ENCODE measurements at regions not wholly inside any gene's neighbourhood (a gene's known extent, or its start where the extent isn't known, plus 50 kb on each side); places are given as distances from the start of the nearest gene placed in this dataset.

DNA sequence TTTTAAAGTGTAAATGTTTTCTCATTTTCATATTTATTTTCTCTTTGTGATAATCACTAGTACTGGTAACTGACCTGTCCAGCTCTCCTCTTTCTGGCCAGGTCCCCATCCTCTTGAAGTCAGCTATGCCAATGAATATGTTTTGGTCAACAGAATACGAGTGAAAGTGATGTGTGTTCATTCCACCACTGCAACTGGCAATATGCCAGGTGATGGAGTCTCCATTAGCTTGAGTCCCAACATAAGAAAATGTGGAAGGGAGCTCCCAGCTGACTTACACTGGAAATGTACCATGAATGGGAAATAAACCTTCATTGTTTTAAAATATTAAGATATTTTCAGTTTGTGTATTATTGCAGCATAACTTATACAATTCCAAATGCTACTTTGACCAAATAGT is 75.8 kb downstream of the CCDC34 start:
- peaks cover 0 to 3% of the 10 kb centered on the region in 2 donors for H3K4me1 ChIP-seq
- H3K36me3 ChIP-seq: no peaks in the 10 kb centered on the region
- H3K27ac ChIP-seq: no peak overlapping the region
- no peaks in the 10 kb centered on the region for H3K27me3 ChIP-seq
- no peak for TF ChIP-seq POLR2A (IDR thresholded peaks at IDR 0.05)
- TF ChIP-seq, protein P1, sequence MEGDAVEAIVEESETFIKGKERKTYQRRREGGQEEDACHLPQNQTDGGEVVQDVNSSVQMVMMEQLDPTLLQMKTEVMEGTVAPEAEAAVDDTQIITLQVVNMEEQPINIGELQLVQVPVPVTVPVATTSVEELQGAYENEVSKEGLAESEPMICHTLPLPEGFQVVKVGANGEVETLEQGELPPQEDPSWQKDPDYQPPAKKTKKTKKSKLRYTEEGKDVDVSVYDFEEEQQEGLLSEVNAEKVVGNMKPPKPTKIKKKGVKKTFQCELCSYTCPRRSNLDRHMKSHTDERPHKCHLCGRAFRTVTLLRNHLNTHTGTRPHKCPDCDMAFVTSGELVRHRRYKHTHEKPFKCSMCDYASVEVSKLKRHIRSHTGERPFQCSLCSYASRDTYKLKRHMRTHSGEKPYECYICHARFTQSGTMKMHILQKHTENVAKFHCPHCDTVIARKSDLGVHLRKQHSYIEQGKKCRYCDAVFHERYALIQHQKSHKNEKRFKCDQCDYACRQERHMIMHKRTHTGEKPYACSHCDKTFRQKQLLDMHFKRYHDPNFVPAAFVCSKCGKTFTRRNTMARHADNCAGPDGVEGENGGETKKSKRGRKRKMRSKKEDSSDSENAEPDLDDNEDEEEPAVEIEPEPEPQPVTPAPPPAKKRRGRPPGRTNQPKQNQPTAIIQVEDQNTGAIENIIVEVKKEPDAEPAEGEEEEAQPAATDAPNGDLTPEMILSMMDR (IDR thresholded peaks at IDR 0.05 in 4 of 5, conservative IDR thresholded peaks at IDR 0.05 in 1 of 5): no peak
- H3K9me3 ChIP-seq: no peaks in the 10 kb centered on the region
- in situ Hi-C loops (cut with MboI; ENCODE audit: low sequenced_read_pairs in 4 of 4): loop anchor here in 1 of 4 donors (25.0 kb wide), 1 partner anchor 550 kb away; no protein-coding TSS in a partner anchor
- ATAC-seq (no peak), DNase-seq (no peak)
- no peak overlapping the region for H3K4me3 ChIP-seq
- intact Hi-C loops (cut with DNase I; ENCODE audit: low total_unique reads): no loop called here

DNA sequence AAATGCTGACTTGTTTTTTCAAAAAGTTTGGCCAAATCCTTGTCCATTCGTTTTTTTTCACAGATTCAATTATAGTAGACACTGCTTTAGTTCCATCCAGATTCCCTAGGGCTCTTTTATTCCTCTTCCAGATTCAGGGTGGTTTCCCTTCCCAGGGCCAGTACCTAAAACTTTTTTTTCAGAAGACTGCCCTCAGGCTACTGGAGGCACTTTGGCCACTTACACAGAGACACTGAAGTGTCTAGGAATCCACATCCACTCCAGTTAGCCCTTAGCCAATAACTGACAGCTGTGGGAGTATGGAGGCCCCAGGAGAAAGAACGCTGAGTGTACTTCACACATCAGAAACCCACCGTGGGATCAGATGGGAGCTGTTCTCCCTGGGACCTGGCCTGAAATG is 77.3 kb downstream of the CCDC34 start:
- H3K4me3 ChIP-seq: no peak overlapping the region
- no peak for DNase-seq
- TF ChIP-seq POLR2A (IDR thresholded peaks at IDR 0.05): no peak
- TF ChIP-seq, protein P1 (IDR thresholded peaks at IDR 0.05 in 4 of 5, conservative IDR thresholded peaks at IDR 0.05 in 1 of 5): no peak
- H3K36me3 ChIP-seq: no peaks in the 10 kb centered on the region
- in situ Hi-C loops (cut with MboI; ENCODE audit: low sequenced_read_pairs in 4 of 4) (loop anchor here in 1 of 4 donors (25.0 kb wide), 1 partner anchor 548 kb away; no protein-coding TSS in a partner anchor), intact Hi-C loops (cut with DNase I; ENCODE audit: low total_unique reads) (no loop called here)
- H3K27me3 ChIP-seq: no peaks in the 10 kb centered on the region
- H3K4me1 ChIP-seq: peaks cover 0 to 8% of the 10 kb centered on the region in 2 donors
- H3K27ac ChIP-seq: no peak overlapping the region
- no peaks in the 10 kb centered on the region for H3K9me3 ChIP-seq
- no peak for ATAC-seq

DNA sequence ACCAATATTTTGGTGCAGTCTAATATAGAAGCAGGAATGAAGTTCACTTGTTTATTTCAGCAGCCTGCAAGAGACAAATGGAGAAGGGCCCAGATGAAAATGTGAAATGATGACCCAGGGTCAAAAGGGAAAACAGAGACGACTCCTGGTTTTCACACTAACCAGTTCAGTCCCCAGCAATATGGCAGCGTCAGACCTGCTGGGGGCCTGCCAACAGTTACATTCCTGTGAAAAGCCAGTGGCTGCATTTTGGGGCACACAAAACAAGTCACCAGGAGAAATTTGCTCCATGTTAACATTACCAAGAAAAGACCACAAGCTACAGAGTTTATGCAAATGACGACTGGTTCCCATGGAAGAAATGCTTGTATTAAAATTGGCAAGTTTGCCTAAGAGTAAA is 80.2 kb downstream of the CCDC34 start:
- TF ChIP-seq, protein P1 (IDR thresholded peaks at IDR 0.05 in 4 of 5, conservative IDR thresholded peaks at IDR 0.05 in 1 of 5): no peak
- no peak for TF ChIP-seq POLR2A (IDR thresholded peaks at IDR 0.05)
- Histone ChIP-seq H3K27ac (no peak overlapping the region), H3K27me3 (no peaks in the 10 kb centered on the region), H3K9me3 (no peaks in the 10 kb centered on the region), H3K4me3 (no peak overlapping the region), H3K36me3 (no peaks in the 10 kb centered on the region), H3K4me1 (peaks cover 0 to 8% of the 10 kb centered on the region in 2 donors)
- DNase-seq: no peak
- in situ Hi-C loops (cut with MboI; ENCODE audit: low sequenced_read_pairs in 4 of 4) (loop anchor here in 1 of 4 donors (25.0 kb wide), 1 partner anchor 546 kb away; no protein-coding TSS in a partner anchor), intact Hi-C loops (cut with DNase I; ENCODE audit: low total_unique reads) (no loop called here)
- ATAC-seq: no peak

DNA sequence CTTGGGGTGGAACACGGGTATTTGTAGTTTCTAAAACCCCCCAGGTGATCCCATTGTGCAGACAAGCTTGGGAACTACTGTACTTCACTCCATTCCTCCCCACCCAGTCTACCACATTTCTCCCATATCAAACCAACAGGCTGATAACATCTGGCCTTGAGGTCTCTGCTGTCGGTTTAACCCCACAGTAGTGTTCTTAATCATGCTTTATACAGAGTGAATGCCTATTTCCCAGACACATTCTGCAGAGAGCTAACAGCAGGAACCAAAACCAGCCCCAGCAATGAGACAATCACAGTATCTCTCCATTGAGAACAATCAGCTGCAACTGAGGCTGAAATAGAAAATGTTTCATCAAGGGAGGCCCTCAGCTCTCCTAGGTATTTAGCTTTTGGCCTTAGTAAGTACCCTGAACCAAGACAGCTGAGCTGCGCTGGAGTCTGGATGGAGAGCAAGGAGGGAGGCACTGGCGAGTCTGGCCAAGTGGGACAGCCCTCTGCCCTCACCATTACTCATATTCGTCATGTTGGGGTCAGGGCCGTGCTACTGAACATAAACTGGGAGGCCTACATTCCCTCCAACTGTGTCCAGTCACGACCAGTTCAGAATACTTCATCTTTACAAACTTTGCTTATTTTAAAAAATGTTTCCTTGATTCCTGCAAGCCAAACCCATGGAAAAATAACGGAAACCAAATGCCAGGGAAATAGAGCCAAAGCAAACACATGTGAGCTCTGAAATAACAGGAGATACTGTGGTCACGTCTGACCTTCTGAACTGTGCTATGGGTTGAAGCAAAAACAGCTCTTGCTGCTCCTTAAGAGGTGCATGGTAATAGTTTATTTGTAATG is 81.0 kb downstream of the CCDC34 start:
- Histone ChIP-seq H3K4me3 (no peak overlapping the region), H3K27me3 (no peaks in the 10 kb centered on the region), H3K36me3 (no peaks in the 10 kb centered on the region), H3K27ac (no peak overlapping the region), H3K4me1 (peaks cover 0 to 8% of the 10 kb centered on the region in 2 donors), H3K9me3 (no peaks in the 10 kb centered on the region)
- TF ChIP-seq POLR2A (IDR thresholded peaks at IDR 0.05): no peak
- TF ChIP-seq, protein P1 (IDR thresholded peaks at IDR 0.05 in 4 of 5, conservative IDR thresholded peaks at IDR 0.05 in 1 of 5): no peak
- no peak for ATAC-seq
- no peak for DNase-seq
- intact Hi-C loops (cut with DNase I; ENCODE audit: low total_unique reads): no loop called here
- in situ Hi-C loops (cut with MboI; ENCODE audit: low sequenced_read_pairs in 4 of 4): loop anchor here in 1 of 4 donors (25.0 kb wide), 1 partner anchor 545 kb away; no protein-coding TSS in a partner anchor

All from gastrocnemius medialis (tissue), 4 donors.